Mammary epithelial cell (primary cell): ENCODE measurements at regions not wholly inside any gene's neighbourhood (a gene's known extent, or its start where the extent isn't known, plus 50 kb on each side); places are given as distances from the start of the nearest gene placed in this dataset.

ENCODE experiments used
- CTCF ChIP-seq, 2 donors: IDR thresholded peaks in 1 of 2; conservative IDR thresholded peaks in 1 of 2; 2 replicates each; pipeline ENCODE4 v1.5.1; 2011 to 2012; ENCODE audit warnings: inconsistent platforms in 2 of 2, low read length in 2 of 2, mild to moderate bottlenecking in 2 of 2, control low read depth in 1 of 2, low read depth in 1 of 2; ENCODE audit not compliant: insufficient read depth in 1 of 2; ENCODE audit errors: extremely low read depth in 1 of 2
- EZH2 ChIP-seq: IDR thresholded peaks from 2 replicates; pipeline ENCODE4 v1.6.1; 2012; ENCODE audit warnings: low read length, inconsistent platforms, borderline replicate concordance

- no peak for TF ChIP-seq CTCF (conservative IDR thresholded peaks at IDR 0.05 in 1 of 2, IDR thresholded peaks at IDR 0.05 in 1 of 2; ENCODE audit: extremely low read depth in 1 of 2, insufficient read depth in 1 of 2, low read depth in 1 of 2, low read length in 2 of 2)
- no peak for TF ChIP-seq EZH2
Measured at GRCh38 chrX:39846460-39846859, 251.3 kb downstream of the BCOR start.
